ENCODE measurements at regions not wholly inside any gene's neighbourhood (a gene's known extent, or its start where the extent isn't known, plus 50 kb on each side); places are given as distances from the start of the nearest gene placed in this dataset.

DNA sequence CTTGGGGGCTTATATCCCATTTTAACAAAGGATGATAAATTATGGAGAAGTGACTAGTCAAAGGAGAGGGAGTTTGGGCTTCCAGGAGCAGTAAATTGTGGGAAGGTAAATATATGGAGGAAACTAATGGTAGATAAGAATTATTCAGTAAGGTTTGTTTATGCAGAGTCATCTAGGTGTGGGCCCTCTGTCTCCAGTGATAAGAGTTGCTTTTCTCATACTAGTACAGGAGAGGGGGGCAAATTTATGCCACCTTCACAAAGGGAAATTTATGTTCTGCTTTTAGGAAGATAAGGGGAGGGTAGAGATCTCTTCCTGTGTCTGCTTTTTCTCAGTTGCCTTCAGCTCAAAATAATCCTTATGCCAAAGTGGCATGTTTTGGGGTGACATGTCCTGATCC is 383.7 kb upstream of the PPP2R3A start:
- Histone ChIP-seq H4K20me1 (ENCODE audit: insufficient read depth, low read length, poor library complexity, severe bottlenecking) (no peaks in the 10 kb centered on the region), H3K4me2 (ENCODE audit: low read depth, low read length, poor library complexity, severe bottlenecking) (no peak overlapping the region), H3K27me3 (ENCODE audit: insufficient read depth, low read length, poor library complexity, severe bottlenecking) (no peaks in the 10 kb centered on the region), H3K9me3 (ENCODE audit: insufficient read depth, low read depth, low read length) (no peaks in the 10 kb centered on the region), H3K9me2 (replicated peaks; ENCODE audit: low read depth, low read length) (no peaks in the 10 kb centered on the region), H3K9ac (ENCODE audit: low read depth, low read length, poor library complexity, severe bottlenecking) (no peak overlapping the region), H3K36me3 (ENCODE audit: insufficient read depth, low read length) (no peaks in the 10 kb centered on the region), H3K79me2 (ENCODE audit: insufficient read depth, low read length) (no peaks in the 10 kb centered on the region), H3F3A (ENCODE audit: low read depth) (no peaks in the 10 kb centered on the region), H3K4me1 (ENCODE audit: insufficient read depth, low read length, poor library complexity, severe bottlenecking) (no peaks in the 10 kb centered on the region), H2AFZ (ENCODE audit: low read length) (no peak overlapping the region), H3K4me3 (ENCODE audit: low read length, poor library complexity, severe bottlenecking) (no peak overlapping the region)
- TF ChIP-seq, protein P1, sequence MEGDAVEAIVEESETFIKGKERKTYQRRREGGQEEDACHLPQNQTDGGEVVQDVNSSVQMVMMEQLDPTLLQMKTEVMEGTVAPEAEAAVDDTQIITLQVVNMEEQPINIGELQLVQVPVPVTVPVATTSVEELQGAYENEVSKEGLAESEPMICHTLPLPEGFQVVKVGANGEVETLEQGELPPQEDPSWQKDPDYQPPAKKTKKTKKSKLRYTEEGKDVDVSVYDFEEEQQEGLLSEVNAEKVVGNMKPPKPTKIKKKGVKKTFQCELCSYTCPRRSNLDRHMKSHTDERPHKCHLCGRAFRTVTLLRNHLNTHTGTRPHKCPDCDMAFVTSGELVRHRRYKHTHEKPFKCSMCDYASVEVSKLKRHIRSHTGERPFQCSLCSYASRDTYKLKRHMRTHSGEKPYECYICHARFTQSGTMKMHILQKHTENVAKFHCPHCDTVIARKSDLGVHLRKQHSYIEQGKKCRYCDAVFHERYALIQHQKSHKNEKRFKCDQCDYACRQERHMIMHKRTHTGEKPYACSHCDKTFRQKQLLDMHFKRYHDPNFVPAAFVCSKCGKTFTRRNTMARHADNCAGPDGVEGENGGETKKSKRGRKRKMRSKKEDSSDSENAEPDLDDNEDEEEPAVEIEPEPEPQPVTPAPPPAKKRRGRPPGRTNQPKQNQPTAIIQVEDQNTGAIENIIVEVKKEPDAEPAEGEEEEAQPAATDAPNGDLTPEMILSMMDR (conservative IDR thresholded peaks at IDR 0.05; ENCODE audit: low read length) = no peak
- no peak for TF ChIP-seq EZH2phosphoT487 (IDR thresholded peaks at IDR 0.05; ENCODE audit: borderline replicate concordance)

DNA sequence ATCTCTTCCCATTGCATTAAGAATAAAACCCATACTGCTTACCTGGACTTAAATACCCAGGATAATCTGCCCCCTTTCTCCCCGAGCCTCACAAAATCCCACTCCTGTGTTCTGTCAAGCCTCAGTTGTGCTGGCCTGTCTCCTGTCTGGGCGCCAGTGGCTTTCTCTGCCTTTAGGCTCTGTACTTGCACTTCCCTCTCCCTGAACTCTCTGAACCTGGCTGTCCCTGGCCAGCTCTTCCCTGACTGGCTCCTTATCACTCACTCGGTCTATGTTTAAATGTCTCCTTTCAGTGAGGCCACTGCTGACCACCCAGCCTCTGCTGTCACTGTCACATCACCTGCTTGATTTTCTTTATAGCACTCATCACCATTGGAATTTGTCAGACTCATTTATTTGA is 382.7 kb upstream of the PPP2R3A start:
- no peaks in the 10 kb centered on the region for H3K9me2 ChIP-seq (replicated peaks; ENCODE audit: low read depth, low read length)
- no peaks in the 10 kb centered on the region for H3K9me3 ChIP-seq (ENCODE audit: insufficient read depth, low read depth, low read length)
- no peak overlapping the region for H3K4me3 ChIP-seq (ENCODE audit: low read length, poor library complexity, severe bottlenecking)
- no peak overlapping the region for H3K9ac ChIP-seq (ENCODE audit: low read depth, low read length, poor library complexity, severe bottlenecking)
- H2AFZ ChIP-seq (ENCODE audit: low read length) = no peak overlapping the region
- H3K36me3 ChIP-seq (ENCODE audit: insufficient read depth, low read length) = no peaks in the 10 kb centered on the region
- no peaks in the 10 kb centered on the region for H4K20me1 ChIP-seq (ENCODE audit: insufficient read depth, low read length, poor library complexity, severe bottlenecking)
- no peaks in the 10 kb centered on the region for H3F3A ChIP-seq (ENCODE audit: low read depth)
- no peak overlapping the region for H3K4me2 ChIP-seq (ENCODE audit: low read depth, low read length, poor library complexity, severe bottlenecking)
- no peaks in the 10 kb centered on the region for H3K4me1 ChIP-seq (ENCODE audit: insufficient read depth, low read length, poor library complexity, severe bottlenecking)
- H3K79me2 ChIP-seq (ENCODE audit: insufficient read depth, low read length) = no peaks in the 10 kb centered on the region
- no peaks in the 10 kb centered on the region for H3K27me3 ChIP-seq (ENCODE audit: insufficient read depth, low read length, poor library complexity, severe bottlenecking)
- TF ChIP-seq, protein P1 (conservative IDR thresholded peaks at IDR 0.05; ENCODE audit: low read length) = no peak
- no peak for TF ChIP-seq EZH2phosphoT487 (IDR thresholded peaks at IDR 0.05; ENCODE audit: borderline replicate concordance)

DNA sequence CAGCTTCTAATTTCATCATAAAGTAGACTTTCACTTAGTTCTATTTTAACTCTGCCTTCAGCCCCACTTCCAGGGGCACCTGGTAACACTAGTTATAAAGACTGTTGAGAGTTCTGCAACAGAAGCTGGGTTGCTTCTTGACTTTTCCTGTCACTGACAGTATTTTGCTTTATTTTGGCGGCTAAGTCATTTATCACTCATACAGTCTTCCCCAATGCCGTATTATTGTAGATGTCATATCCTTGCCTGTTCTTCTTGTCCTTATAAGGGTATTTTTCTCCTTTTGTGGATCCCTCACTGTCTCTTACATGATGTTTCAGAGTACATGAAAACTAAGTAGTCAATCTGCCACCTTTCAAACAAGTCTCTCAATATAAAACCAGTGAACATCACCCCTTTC is 369.0 kb upstream of the PPP2R3A start:
- 0 out of 2 replicates have a peak, but pooled peaks cover 2% of the 10 kb centered on the region for H3K9me3 ChIP-seq (ENCODE audit: insufficient read depth, low read depth, low read length)
- no peak for TF ChIP-seq EZH2phosphoT487 (IDR thresholded peaks at IDR 0.05; ENCODE audit: borderline replicate concordance)
- TF ChIP-seq, protein P1 (conservative IDR thresholded peaks at IDR 0.05; ENCODE audit: low read length) = no peak
- H3K79me2 ChIP-seq (ENCODE audit: insufficient read depth, low read length) = no peaks in the 10 kb centered on the region
- no peak overlapping the region for H2AFZ ChIP-seq (ENCODE audit: low read length)
- no peak overlapping the region for H3K4me3 ChIP-seq (ENCODE audit: low read length, poor library complexity, severe bottlenecking)
- H3K4me1 ChIP-seq (ENCODE audit: insufficient read depth, low read length, poor library complexity, severe bottlenecking) = no peaks in the 10 kb centered on the region
- H4K20me1 ChIP-seq (ENCODE audit: insufficient read depth, low read length, poor library complexity, severe bottlenecking) = no peaks in the 10 kb centered on the region
- no peak overlapping the region for H3K9ac ChIP-seq (ENCODE audit: low read depth, low read length, poor library complexity, severe bottlenecking)
- H3K36me3 ChIP-seq (ENCODE audit: insufficient read depth, low read length) = no peaks in the 10 kb centered on the region
- no peaks in the 10 kb centered on the region for H3K9me2 ChIP-seq (replicated peaks; ENCODE audit: low read depth, low read length)
- H3K4me2 ChIP-seq (ENCODE audit: low read depth, low read length, poor library complexity, severe bottlenecking) = no peak overlapping the region
- no peaks in the 10 kb centered on the region for H3F3A ChIP-seq (ENCODE audit: low read depth)
- no peaks in the 10 kb centered on the region for H3K27me3 ChIP-seq (ENCODE audit: insufficient read depth, low read length, poor library complexity, severe bottlenecking)

All from Loucy (cell line).